ENCODE measurements at regions not wholly inside any gene's neighbourhood (a gene's known extent, or its start where the extent isn't known, plus 50 kb on each side); places are given as distances from the start of the nearest gene placed in this dataset.

GRCh38 chr2:137809252-137809651 lies 155.0 kb upstream of the HNMT start:
- intact Hi-C loops (cut with DNase I) = no loop called here

GRCh38 chr2:137809837-137810236 lies 154.4 kb upstream of the HNMT start:
- H3K9me3 ChIP-seq = no peaks in the 10 kb centered on the region
- H3K27ac ChIP-seq = no peak overlapping the region
- DNase-seq = no peak
- H3K4me3 ChIP-seq = no peak overlapping the region
- intact Hi-C loops (cut with DNase I) = no loop called here
- ATAC-seq = no peak
- H3K36me3 ChIP-seq = no peaks in the 10 kb centered on the region
- no peak for TF ChIP-seq CTCF (IDR thresholded peaks at IDR 0.05)
- no peaks in the 10 kb centered on the region for H3K27me3 ChIP-seq
- no peaks in the 10 kb centered on the region for H3K4me1 ChIP-seq

More at GRCh38 chr2:137809252-137809651, 155.0 kb upstream of the HNMT start:
- no peak for ATAC-seq
- Histone ChIP-seq H3K9me3 (no peaks in the 10 kb centered on the region), H3K4me3 (no peak overlapping the region), H3K27me3 (no peaks in the 10 kb centered on the region), H3K4me1 (no peaks in the 10 kb centered on the region), H3K36me3 (no peaks in the 10 kb centered on the region), H3K27ac (no peak overlapping the region)
- DNase-seq = no peak
- no peak for TF ChIP-seq CTCF (IDR thresholded peaks at IDR 0.05)

GRCh38 chr2:137812517-137812916 lies 151.8 kb upstream of the HNMT start:
- Histone ChIP-seq H3K4me3 (no peak overlapping the region), H3K4me1 (no peaks in the 10 kb centered on the region), H3K27ac (no peak overlapping the region), H3K27me3 (no peaks in the 10 kb centered on the region), H3K36me3 (no peaks in the 10 kb centered on the region), H3K9me3 (no peaks in the 10 kb centered on the region)
- intact Hi-C loops (cut with DNase I) = no loop called here
- DNase-seq (no peak), ATAC-seq (no peak)
- TF ChIP-seq CTCF (IDR thresholded peaks at IDR 0.05) = no peak

GRCh38 chr2:137813176-137813575 lies 151.1 kb upstream of the HNMT start:
- Histone ChIP-seq H3K4me3 (no peak overlapping the region), H3K4me1 (no peaks in the 10 kb centered on the region), H3K27me3 (no peaks in the 10 kb centered on the region), H3K27ac (no peak overlapping the region), H3K9me3 (no peaks in the 10 kb centered on the region), H3K36me3 (no peaks in the 10 kb centered on the region)
- intact Hi-C loops (cut with DNase I) = no loop called here
- DNase-seq (no peak), ATAC-seq (no peak)
- no peak for TF ChIP-seq CTCF (IDR thresholded peaks at IDR 0.05)

- Histone ChIP-seq H3K4me3 (no peak overlapping the region), H3K27me3 (no peaks in the 10 kb centered on the region), H3K36me3 (no peaks in the 10 kb centered on the region), H3K27ac (no peak overlapping the region), H3K9me3 (no peaks in the 10 kb centered on the region), H3K4me1 (no peaks in the 10 kb centered on the region)
- no peak for TF ChIP-seq CTCF (IDR thresholded peaks at IDR 0.05)
- intact Hi-C loops (cut with DNase I) = no loop called here
- no peak for ATAC-seq
- no peak for DNase-seq
Measured at GRCh38 chr2:137817058-137817457, 147.2 kb upstream of the HNMT start.

- Histone ChIP-seq H3K4me1 (no peaks in the 10 kb centered on the region), H3K4me3 (no peak overlapping the region), H3K27ac (no peak overlapping the region), H3K9me3 (no peaks in the 10 kb centered on the region), H3K27me3 (no peaks in the 10 kb centered on the region), H3K36me3 (no peaks in the 10 kb centered on the region)
- TF ChIP-seq CTCF (IDR thresholded peaks at IDR 0.05) = no peak
- ATAC-seq (no peak), DNase-seq (no peak)
- intact Hi-C loops (cut with DNase I) = no loop called here
Measured at GRCh38 chr2:137823196-137823595, 141.1 kb upstream of the HNMT start.

Data from upper lobe of right lung (tissue), 1 donor.